Tibial artery (tissue), 4 donors: ENCODE measurements at regions not wholly inside any gene's neighbourhood (a gene's known extent, or its start where the extent isn't known, plus 50 kb on each side); places are given as distances from the start of the nearest gene placed in this dataset.

Experiments used
- DNase-seq, 2 donors: peaks; one replicate each; pipeline ENCODE4 v3.0.0-alpha.2; 2019
- H3K27ac ChIP-seq, 2 donors: fragments of 200-600 bp; sonication (generic) in 1 of 2; 1 replicate in 1 of 2; 2 replicates in 1 of 2; pipeline ENCODE4 v1.5.1; 2018 to 2019; ENCODE audit warnings: mild to moderate bottlenecking in 1 of 2
- H3K27me3 ChIP-seq, 2 donors: fragments of 200-600 bp; sonication (generic) in 1 of 2; one replicate each; pipeline versions ENCODE4 v1.5.1 to v1.6.0; 2016 to 2019
- H3K36me3 ChIP-seq, 3 donors: fragments of 200-600 bp; sonication (generic) in 2 of 3; one replicate each; pipeline ENCODE4 v1.5.1; 2016 to 2019; ENCODE audit warnings: mild to moderate bottlenecking in 2 of 3
- H3K4me1 ChIP-seq, 4 donors: fragments of 200-600 bp; sonication (generic) in 2 of 4; 1 replicate in 3 of 4; 2 replicates in 1 of 4; pipeline ENCODE4 v1.5.1; 2016 to 2019
- H3K4me3 ChIP-seq, 2 donors: fragments of 200-600 bp; sonication (generic) in 1 of 2; 1 replicate in 1 of 2; 2 replicates in 1 of 2; pipeline ENCODE4 v1.5.1; 2018 to 2019; ENCODE audit warnings: mild to moderate bottlenecking in 2 of 2
- H3K9me3 ChIP-seq, 3 donors: fragments of 200-600 bp; sonication (generic) in 1 of 3; one replicate each; pipeline ENCODE4 v1.5.1; 2016 to 2019
- CTCF ChIP-seq, 2 experiments: fragments of 200-600 bp in 1 of 2; fragments of 450-650 bp in 1 of 2; IDR thresholded peaks; one replicate each; pipeline ENCODE4 v1.5.1; 2017 to 2019; ENCODE audit warnings: antibody characterized with exemption in 2 of 2, mild to moderate bottlenecking in 1 of 2, moderate library complexity in 1 of 2
- intact Hi-C: fragments of 100-400 bp; cut with DNase I; formaldehyde crosslinking; loops from one replicate; pipeline ENCODE4 v1.15.0; 2023; ENCODE audit warnings: low total_unique reads

GRCh38 chr12:77115471-77115870, 50.1 kb upstream of the E2F7 start:
- H3K4me1 ChIP-seq: no peaks in the 10 kb centered on the region
- TF ChIP-seq CTCF (IDR thresholded peaks at IDR 0.05): no peak

More at GRCh38 chr12:77115471-77115870, 50.1 kb upstream of the E2F7 start:
- no peaks in the 10 kb centered on the region for H3K9me3 ChIP-seq
- no peaks in the 10 kb centered on the region for H3K36me3 ChIP-seq
- no peak overlapping the region for H3K27ac ChIP-seq
- no peaks in the 10 kb centered on the region for H3K27me3 ChIP-seq
- intact Hi-C loops: no loop called here
- no peak overlapping the region for H3K4me3 ChIP-seq
- no peak for DNase-seq
